HEK293T (cell line): ENCODE measurements at regions not wholly inside any gene's neighbourhood (a gene's known extent, or its start where the extent isn't known, plus 50 kb on each side); places are given as distances from the start of the nearest gene placed in this dataset.

Experiments
- ELF4 ChIP-seq: fragments of 450-650 bp; IDR thresholded peaks from 2 replicates; pipeline ENCODE4 v1.6.1; 2017; ENCODE audit warnings: antibody characterized with exemption
- FOXA1 ChIP-seq: fragments of 450-650 bp; IDR thresholded peaks from 2 replicates; pipeline ENCODE4 v1.6.1; 2016; ENCODE audit warnings: mild to moderate bottlenecking
- FOXK2 ChIP-seq: fragments of 450-650 bp; IDR thresholded peaks from 2 replicates; pipeline ENCODE4 v1.6.1; 2016; ENCODE audit warnings: mild to moderate bottlenecking
- FOXM1 ChIP-seq: fragments of 450-650 bp; IDR thresholded peaks from 2 replicates; pipeline ENCODE4 v1.6.1; 2017; ENCODE audit warnings: mild to moderate bottlenecking, borderline replicate concordance
- SUZ12 ChIP-seq: fragments of 450-650 bp; IDR thresholded peaks from 2 replicates; pipeline ENCODE4 v1.6.1; 2016; ENCODE audit warnings: mild to moderate bottlenecking
- TARDBP ChIP-seq: fragments of 450-650 bp; IDR thresholded peaks from 2 replicates; pipeline ENCODE4 v1.6.1; 2016
- ZNF384 ChIP-seq: fragments of 450-650 bp; IDR thresholded peaks from 2 replicates; pipeline ENCODE4 v1.6.1; 2016

DNA sequence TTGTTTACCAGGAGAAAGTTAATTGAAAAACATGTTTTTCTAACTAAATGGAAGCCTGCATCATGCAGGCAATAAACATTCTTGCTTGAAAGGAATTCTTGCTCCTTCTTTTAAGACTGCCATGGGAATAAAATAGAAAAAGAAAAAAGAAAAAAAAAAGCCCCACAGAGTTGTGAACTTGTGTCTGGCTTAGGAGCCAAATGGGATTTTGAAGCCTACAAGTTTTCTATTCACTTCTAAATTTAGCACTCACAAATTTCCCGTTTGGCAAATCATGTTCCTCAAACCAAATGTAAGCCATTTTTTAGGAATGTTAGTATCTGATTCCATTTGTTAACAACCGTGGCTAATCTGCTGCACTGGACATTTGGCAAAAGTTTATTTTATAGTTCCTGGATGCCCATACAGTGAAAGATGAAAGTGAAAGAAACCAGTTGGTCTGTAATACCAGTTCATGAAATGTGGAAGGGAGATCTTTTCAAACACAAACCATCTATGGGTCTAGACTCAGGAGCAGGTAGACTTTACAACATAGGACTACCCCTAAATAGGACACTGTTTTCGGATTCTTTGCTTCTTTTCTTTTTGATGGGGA lies 133.8 kb upstream of the GMNC start:
- TF ChIP-seq FOXA1: no peak
- no peak for TF ChIP-seq FOXM1
- no peak for TF ChIP-seq ZNF384
- no peak for TF ChIP-seq ELF4
- TF ChIP-seq FOXK2: no peak
- TF ChIP-seq SUZ12: no peak
- no peak for TF ChIP-seq TARDBP
